Skeletal muscle tissue (tissue), 3 donors: ENCODE measurements at regions not wholly inside any gene's neighbourhood (a gene's known extent, or its start where the extent isn't known, plus 50 kb on each side); places are given as distances from the start of the nearest gene placed in this dataset.

Experiments used
- H3K27ac ChIP-seq: one replicate; pipeline ENCODE4 v1.7.0; 2013; ENCODE audit warnings: mild to moderate bottlenecking, low read depth, low read length, inconsistent platforms
- H3K27me3 ChIP-seq, 3 donors: one replicate each; pipeline ENCODE4 v1.7.0; 2013; ENCODE audit warnings: low read length in 3 of 3; ENCODE audit not compliant: control insufficient read depth in 3 of 3, insufficient read depth in 3 of 3
- H3K36me3 ChIP-seq, 3 donors: one replicate each; pipeline ENCODE4 v1.7.0; 2013; ENCODE audit warnings: low read length in 3 of 3; ENCODE audit not compliant: control insufficient read depth in 3 of 3, insufficient read depth in 3 of 3
- H3K4me1 ChIP-seq, 3 donors: one replicate each; pipeline ENCODE4 v1.7.0; 2013; ENCODE audit warnings: low read length in 3 of 3, mild to moderate bottlenecking in 3 of 3; ENCODE audit not compliant: control insufficient read depth in 3 of 3, insufficient read depth in 3 of 3
- H3K4me3 ChIP-seq, 3 donors: one replicate each; pipeline ENCODE4 v1.7.0; 2013; ENCODE audit warnings: low read length in 3 of 3
- H3K9ac ChIP-seq, 3 donors: one replicate each; pipeline ENCODE4 v1.7.0; 2013; ENCODE audit warnings: low read length in 3 of 3, mild to moderate bottlenecking in 3 of 3, moderate library complexity in 2 of 3, low read depth in 1 of 3
- H3K9me3 ChIP-seq, 3 donors: one replicate each; pipeline ENCODE4 v1.7.0; 2013; ENCODE audit warnings: low read length in 3 of 3; ENCODE audit not compliant: control insufficient read depth in 3 of 3
- donor health status: Osteomylitis.

- Histone ChIP-seq H3K27ac (no peak overlapping the region), H3K27me3 (no peaks in the 10 kb centered on the region), H3K9me3 (no peaks in the 10 kb centered on the region), H3K36me3 (no peaks in the 10 kb centered on the region), H3K9ac (no peak overlapping the region), H3K4me1 (no peaks in the 10 kb centered on the region), H3K4me3 (no peak overlapping the region)
Observed at GRCh38 chr6:106035655-106036054, 50.5 kb upstream of the PRDM1 start.

- Histone ChIP-seq H3K27ac (no peak overlapping the region), H3K4me3 (no peak overlapping the region), H3K27me3 (no peaks in the 10 kb centered on the region)
Observed at GRCh38 chr6:106033806-106034205, 52.3 kb upstream of the PRDM1 start.

DNA sequence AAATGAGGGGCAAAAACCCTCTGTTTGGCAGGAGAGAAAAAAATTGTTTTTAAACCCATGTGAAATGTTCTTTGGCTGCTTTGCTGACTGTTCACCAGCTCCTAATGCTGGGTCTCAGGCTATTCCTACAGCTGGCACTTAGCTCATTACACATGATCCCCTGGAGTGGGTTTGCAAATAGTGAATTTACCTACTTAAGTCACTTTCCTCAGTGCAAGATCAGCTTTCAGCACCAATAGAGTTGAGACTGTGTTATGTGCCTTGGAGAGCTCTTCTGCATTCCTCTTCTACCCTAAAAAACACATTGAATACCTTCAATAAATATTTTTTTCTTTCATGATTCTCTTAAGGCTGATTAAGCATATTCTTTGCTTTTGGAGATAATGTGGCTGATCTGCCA is 58.4 kb upstream of the PRDM1 start:
- H3K9me3 ChIP-seq: no peaks in the 10 kb centered on the region
- H3K9ac ChIP-seq: no peak overlapping the region
- no peaks in the 10 kb centered on the region for H3K36me3 ChIP-seq
- no peak overlapping the region for H3K27ac ChIP-seq
- H3K4me1 ChIP-seq: no peaks in the 10 kb centered on the region
- no peak overlapping the region for H3K4me3 ChIP-seq
- peaks cover 0 to 4% (median 0%) of the 10 kb centered on the region in 3 donors for H3K27me3 ChIP-seq

More at GRCh38 chr6:106033806-106034205, 52.3 kb upstream of the PRDM1 start:
- H3K4me1 ChIP-seq: no peaks in the 10 kb centered on the region
- H3K9ac ChIP-seq: no peak overlapping the region
- H3K36me3 ChIP-seq: no peaks in the 10 kb centered on the region
- no peaks in the 10 kb centered on the region for H3K9me3 ChIP-seq

GRCh38 chr6:106026748-106027715 is 59.1 kb upstream of the PRDM1 start:
- Histone ChIP-seq H3K4me1 (no peaks in the 10 kb centered on the region), H3K4me3 (no peak overlapping the region), H3K27ac (no peak overlapping the region), H3K9me3 (no peaks in the 10 kb centered on the region), H3K9ac (no peak overlapping the region), H3K36me3 (no peaks in the 10 kb centered on the region), H3K27me3 (peaks cover 0 to 4% (median 0%) of the 10 kb centered on the region in 3 donors)

GRCh38 chr6:106025655-106026054 is 60.5 kb upstream of the PRDM1 start:
- Histone ChIP-seq H3K27ac (no peak overlapping the region), H3K27me3 (peaks cover 0 to 4% (median 0%) of the 10 kb centered on the region in 3 donors), H3K36me3 (no peaks in the 10 kb centered on the region), H3K4me1 (no peaks in the 10 kb centered on the region), H3K4me3 (no peak overlapping the region), H3K9ac (no peak overlapping the region), H3K9me3 (no peaks in the 10 kb centered on the region)

DNA sequence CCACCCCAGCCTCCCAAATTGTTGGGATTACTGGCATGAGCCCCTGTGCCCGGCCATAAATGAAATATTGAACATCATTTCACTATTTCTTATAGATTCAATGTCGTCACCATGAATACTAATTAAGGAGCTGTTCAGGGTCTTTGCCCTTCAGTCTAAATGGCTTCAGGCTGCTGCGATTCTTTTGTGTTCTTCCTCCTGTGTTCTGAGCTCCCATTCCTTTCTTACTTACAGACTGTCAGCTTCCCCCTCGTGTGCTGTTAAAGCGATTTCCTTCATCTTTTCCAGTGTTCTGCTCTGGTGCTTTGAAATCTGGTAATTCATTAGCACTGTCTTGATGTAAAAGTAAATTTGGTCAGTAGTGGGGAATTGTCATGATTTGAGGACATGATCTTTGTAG is 63.3 kb upstream of the PRDM1 start:
- Histone ChIP-seq H3K36me3 (no peaks in the 10 kb centered on the region), H3K9ac (no peak overlapping the region)

DNA sequence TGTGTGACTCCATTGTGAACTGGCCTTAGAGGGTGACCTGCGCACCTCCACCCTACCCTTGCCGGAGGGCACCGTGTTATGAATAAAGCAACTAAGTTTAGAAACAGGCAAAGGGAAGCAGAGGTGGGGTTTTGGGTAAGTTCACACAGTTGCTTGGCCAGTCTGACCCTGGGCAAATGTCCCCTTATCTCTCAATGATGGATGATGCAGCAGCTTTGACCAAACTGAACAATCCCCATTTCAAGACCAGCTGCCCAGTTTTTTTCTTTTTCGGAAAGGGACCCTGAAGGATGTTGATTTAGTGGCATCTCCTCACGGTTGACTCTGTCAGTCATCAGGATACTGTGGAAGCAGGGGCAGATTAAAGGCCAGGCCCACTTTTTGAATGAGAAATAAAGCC is 68.7 kb upstream of the PRDM1 start:
- H3K27ac ChIP-seq: no peak overlapping the region
- H3K27me3 ChIP-seq: peaks cover 0 to 3% (median 0%) of the 10 kb centered on the region in 3 donors
- H3K4me3 ChIP-seq: no peak overlapping the region
- no peaks in the 10 kb centered on the region for H3K4me1 ChIP-seq
- H3K9ac ChIP-seq: no peak overlapping the region
- no peaks in the 10 kb centered on the region for H3K9me3 ChIP-seq
- H3K36me3 ChIP-seq: no peaks in the 10 kb centered on the region

More for the DNA sequence above, 63.3 kb upstream of the PRDM1 start:
- Histone ChIP-seq H3K27ac (no peak overlapping the region), H3K4me3 (no peak overlapping the region), H3K4me1 (no peaks in the 10 kb centered on the region), H3K27me3 (peaks cover 0 to 4% (median 0%) of the 10 kb centered on the region in 3 donors), H3K9me3 (no peaks in the 10 kb centered on the region)

DNA sequence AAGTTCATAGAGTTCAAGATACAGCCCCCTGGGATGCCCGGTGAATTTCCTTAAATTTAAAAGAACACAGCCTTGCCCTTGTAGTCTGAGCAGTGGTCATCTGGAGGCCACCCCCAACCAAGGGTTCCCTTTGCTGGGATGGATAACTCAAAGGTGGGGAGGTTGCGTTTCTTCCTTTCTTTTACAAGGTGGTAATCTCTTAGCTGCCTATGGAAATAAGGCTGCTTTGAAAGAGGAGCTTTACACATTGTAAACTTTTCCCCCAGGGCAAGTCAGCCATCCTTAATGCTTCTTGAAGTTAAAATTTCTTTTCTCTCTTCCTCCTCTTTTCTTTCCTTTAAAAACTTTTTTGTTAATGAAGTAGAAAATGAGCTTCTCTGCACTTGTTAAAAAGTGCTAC is 71.2 kb upstream of the PRDM1 start:
- Histone ChIP-seq H3K9ac (no peak overlapping the region), H3K4me3 (no peak overlapping the region), H3K36me3 (no peaks in the 10 kb centered on the region), H3K27ac (no peak overlapping the region), H3K9me3 (no peaks in the 10 kb centered on the region), H3K4me1 (no peaks in the 10 kb centered on the region), H3K27me3 (peaks cover 0 to 3% (median 0%) of the 10 kb centered on the region in 3 donors)

GRCh38 chr6:106011476-106011875 is 74.7 kb upstream of the PRDM1 start:
- Histone ChIP-seq H3K4me3 (no peak overlapping the region), H3K27ac (no peak overlapping the region), H3K4me1 (no peaks in the 10 kb centered on the region), H3K27me3 (peaks cover 0 to 3% (median 0%) of the 10 kb centered on the region in 3 donors), H3K9ac (no peak overlapping the region), H3K36me3 (no peaks in the 10 kb centered on the region), H3K9me3 (no peaks in the 10 kb centered on the region)

DNA sequence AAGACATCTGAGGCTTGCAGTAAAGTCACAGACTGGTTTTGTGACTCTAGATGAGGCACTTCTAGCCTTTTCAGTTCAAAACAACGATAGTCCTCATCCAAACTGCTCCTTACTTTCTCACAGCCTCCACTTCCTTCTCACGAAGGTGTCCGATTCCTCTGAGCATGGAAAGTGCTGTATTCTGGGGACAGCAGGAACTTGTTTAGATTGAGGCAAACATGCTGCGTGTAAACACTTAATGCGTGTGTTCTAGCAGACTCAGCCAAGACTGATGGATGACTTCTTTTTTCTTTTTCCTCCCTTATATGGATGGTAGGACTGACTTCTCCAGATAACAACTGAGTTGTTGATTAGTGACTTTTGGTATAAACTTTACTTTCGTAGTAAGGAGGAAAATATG is 80.2 kb upstream of the PRDM1 start:
- Histone ChIP-seq H3K36me3 (no peaks in the 10 kb centered on the region), H3K9ac (no peak overlapping the region), H3K9me3 (no peaks in the 10 kb centered on the region), H3K27me3 (no peaks in the 10 kb centered on the region), H3K4me3 (no peak overlapping the region), H3K27ac (no peak overlapping the region), H3K4me1 (no peaks in the 10 kb centered on the region)
